Duodenal mucosa (tissue), 2 donors: ENCODE measurements at regions not wholly inside any gene's neighbourhood (a gene's known extent, or its start where the extent isn't known, plus 50 kb on each side); places are given as distances from the start of the nearest gene placed in this dataset.

Source experiments
- H3K27ac ChIP-seq: one replicate; pipeline ENCODE4 v1.7.0; 2013; ENCODE audit warnings: low read depth, low read length
- H3K27me3 ChIP-seq, 2 donors: one replicate each; pipeline ENCODE4 v1.7.0; 2013; ENCODE audit warnings: low read length in 2 of 2, control low read depth in 1 of 2; ENCODE audit not compliant: insufficient read depth in 2 of 2, control insufficient read depth in 1 of 2
- H3K36me3 ChIP-seq, 2 donors: one replicate each; pipeline ENCODE4 v1.7.0; 2013; ENCODE audit warnings: low read length in 2 of 2, control low read depth in 1 of 2; ENCODE audit not compliant: insufficient read depth in 2 of 2, control insufficient read depth in 1 of 2
- H3K4me1 ChIP-seq, 2 donors: one replicate each; pipeline ENCODE4 v1.7.0; 2013; ENCODE audit warnings: low read length in 2 of 2, control low read depth in 1 of 2; ENCODE audit not compliant: insufficient read depth in 2 of 2, control insufficient read depth in 1 of 2
- H3K4me3 ChIP-seq, 2 donors: one replicate each; pipeline ENCODE4 v1.7.0; 2013; ENCODE audit warnings: low read length in 2 of 2, low read depth in 1 of 2
- H3K9ac ChIP-seq, 2 donors: one replicate each; pipeline ENCODE4 v1.7.0; 2013; ENCODE audit warnings: low read length in 2 of 2, low read depth in 1 of 2
- H3K9me3 ChIP-seq, 2 donors: one replicate each; pipeline ENCODE4 v1.7.0; 2013; ENCODE audit warnings: low read length in 2 of 2, control low read depth in 1 of 2; ENCODE audit not compliant: control insufficient read depth in 1 of 2

DNA sequence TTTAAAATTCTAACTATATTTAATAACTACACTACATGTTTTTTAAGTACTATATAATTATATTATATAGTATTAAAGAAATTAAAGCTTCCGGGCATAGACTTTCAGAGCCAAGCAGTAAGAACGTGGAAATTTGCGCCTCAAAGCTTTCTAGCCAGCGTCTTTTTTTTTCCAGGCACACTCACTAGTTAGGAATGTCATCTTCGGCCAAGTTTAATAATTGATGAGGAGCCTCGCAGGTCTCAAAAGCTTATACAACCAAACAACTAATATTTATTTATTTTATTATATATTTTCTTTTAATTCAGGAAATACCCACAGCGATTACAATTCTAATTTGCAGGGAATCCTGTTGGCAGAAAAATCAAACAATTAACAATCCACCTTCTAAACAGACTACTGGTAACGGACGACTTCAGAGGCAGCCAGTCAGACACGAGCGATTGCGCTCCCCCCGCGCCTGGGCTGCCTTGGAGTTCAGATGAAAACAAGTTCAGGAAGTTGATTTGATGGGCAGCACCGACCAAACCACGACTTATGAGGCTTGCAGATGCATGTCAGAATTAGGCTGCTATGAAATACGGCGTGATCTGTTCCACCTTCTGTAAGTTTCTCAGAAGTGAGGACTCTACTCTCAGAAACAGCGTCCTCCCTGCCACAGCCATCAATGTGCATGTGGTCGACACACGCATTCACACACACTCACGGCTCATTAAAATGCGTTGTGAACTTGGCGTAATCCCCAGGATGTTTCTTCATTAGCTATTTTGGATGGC lies 431.8 kb upstream of the MGMT start:
- no peaks in the 10 kb centered on the region for H3K9me3 ChIP-seq
- H3K27ac ChIP-seq, result no peak overlapping the region
- no peak overlapping the region for H3K9ac ChIP-seq
- H3K27me3 ChIP-seq, result peaks cover 27 to 32% of the 10 kb centered on the region in 2 donors
- H3K36me3 ChIP-seq, result no peaks in the 10 kb centered on the region
- no peaks in the 10 kb centered on the region for H3K4me1 ChIP-seq
- no peak overlapping the region for H3K4me3 ChIP-seq

DNA sequence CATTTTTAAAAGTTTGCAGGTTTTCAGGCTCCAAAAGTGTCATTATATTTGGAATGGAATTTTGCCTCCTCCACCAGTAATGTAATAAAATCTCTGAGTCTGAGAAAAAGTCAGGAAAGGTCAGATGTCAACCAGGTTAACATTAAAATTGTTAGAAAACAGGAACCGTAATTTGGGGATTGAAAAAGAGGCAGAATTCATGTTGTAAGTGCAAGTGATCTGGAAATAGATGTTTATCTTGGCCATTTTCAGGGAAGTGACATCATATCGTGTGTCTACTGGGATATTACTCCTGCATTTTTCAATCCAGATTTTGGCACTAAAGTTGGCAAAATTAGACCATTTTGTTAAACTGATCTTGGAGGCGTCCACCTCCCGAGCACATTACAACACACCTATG lies 428.5 kb upstream of the MGMT start:
- Histone ChIP-seq H3K9ac (no peak overlapping the region), H3K9me3 (no peaks in the 10 kb centered on the region), H3K4me3 (no peak overlapping the region)

DNA sequence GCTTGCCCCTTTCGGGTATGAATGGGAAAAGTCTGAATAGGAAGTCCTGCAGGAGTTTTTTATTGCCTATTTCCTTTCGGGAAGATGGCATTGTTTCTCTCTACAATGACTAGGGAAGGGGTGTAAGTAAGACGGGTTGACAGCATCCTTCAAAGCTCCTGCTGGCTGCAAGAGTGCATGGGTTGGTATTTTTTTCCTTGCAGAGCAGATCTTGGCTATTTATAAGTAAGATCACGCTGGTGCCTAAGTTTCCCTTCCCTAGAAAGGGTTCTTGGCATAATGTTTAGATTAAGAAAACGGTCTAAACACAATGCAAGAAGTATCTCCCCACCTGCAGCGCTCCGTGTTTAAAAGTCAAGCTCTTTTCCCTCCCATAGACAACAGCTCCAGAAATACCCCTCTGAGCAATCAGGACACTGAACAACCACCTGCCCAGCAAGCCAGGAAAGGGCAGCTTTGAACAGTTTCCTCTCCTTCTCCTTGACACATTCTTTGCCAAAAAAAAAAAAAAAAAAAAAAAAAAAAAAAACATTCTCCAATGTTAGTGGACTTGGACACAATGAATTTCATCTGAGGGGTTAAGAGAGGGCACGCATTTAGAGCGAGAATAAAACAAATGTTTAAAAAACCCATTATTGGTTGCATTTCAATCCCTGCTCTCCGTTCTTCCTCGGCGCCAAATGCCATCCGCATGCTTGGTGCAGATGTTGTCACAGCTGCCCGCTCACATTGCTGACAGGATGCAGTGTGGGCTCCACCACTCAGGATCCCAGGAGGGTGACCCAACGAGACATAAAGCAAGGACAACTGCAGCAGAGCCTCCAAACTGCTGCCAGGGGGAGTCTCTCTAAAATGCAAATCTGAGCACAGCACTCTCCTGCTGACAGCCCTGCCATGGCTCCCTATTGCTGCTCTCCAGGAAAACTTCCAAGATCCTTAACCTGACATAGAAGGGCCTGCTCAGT lies 427.4 kb upstream of the MGMT start:
- no peaks in the 10 kb centered on the region for H3K36me3 ChIP-seq
- no peaks in the 10 kb centered on the region for H3K4me1 ChIP-seq

More for the DNA sequence above, 428.5 kb upstream of the MGMT start:
- Histone ChIP-seq H3K27ac (no peak overlapping the region), H3K27me3 (peaks cover 13 to 23% of the 10 kb centered on the region in 2 donors), H3K36me3 (no peaks in the 10 kb centered on the region), H3K4me1 (no peaks in the 10 kb centered on the region)

DNA sequence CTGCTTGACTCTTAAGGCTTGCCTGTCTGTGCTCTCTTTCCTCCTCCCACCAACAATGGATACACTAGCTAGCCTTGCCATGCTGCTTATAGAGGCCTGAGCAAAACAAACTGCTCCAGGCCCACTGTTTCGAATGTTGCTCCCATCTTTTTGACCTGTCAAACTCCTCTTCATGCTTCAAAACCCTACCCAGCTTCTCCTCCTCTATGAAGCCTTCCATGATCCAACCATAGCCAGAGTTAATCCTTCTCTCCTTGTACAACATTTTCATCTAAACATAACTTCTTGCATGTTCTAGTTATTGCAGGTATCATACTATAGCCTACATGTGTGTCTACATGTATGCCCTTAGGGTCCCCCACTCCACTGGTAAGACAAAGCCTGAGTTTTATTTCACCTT lies 426.7 kb upstream of the MGMT start:
- no peaks in the 10 kb centered on the region for H3K4me1 ChIP-seq
- H3K4me3 ChIP-seq, result no peak overlapping the region
- H3K36me3 ChIP-seq, result no peaks in the 10 kb centered on the region
- no peak overlapping the region for H3K27ac ChIP-seq
- peaks cover 6 to 13% of the 10 kb centered on the region in 2 donors for H3K27me3 ChIP-seq
- no peaks in the 10 kb centered on the region for H3K9me3 ChIP-seq
- no peak overlapping the region for H3K9ac ChIP-seq

More for the DNA sequence above, 427.4 kb upstream of the MGMT start:
- Histone ChIP-seq H3K9ac (no peak overlapping the region), H3K9me3 (no peaks in the 10 kb centered on the region), H3K27me3 (peaks cover 6 to 14% of the 10 kb centered on the region in 2 donors), H3K4me3 (no peak overlapping the region), H3K27ac (no peak overlapping the region)

DNA sequence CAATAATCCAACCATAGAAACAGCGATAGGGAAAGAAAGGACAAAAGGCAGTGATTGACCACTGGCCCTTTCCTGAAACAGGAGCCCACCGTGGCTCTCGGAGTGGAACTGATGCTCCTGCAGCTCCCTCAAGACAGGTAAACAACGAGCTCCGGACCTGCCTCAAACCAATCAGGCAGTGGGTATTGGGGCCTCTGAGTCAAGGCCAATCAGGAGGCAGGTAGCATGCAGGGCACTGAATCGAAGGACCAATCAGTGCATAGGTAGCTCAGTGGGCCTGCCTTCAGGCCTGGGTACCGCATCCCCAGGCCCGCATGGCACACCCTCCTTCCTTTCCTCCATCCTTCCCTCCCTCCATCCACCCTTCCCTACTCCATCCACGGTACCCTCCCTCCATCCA lies 425.1 kb upstream of the MGMT start:
- Histone ChIP-seq H3K27me3 (peaks cover 3 to 6% of the 10 kb centered on the region in 2 donors), H3K36me3 (no peaks in the 10 kb centered on the region)

DNA sequence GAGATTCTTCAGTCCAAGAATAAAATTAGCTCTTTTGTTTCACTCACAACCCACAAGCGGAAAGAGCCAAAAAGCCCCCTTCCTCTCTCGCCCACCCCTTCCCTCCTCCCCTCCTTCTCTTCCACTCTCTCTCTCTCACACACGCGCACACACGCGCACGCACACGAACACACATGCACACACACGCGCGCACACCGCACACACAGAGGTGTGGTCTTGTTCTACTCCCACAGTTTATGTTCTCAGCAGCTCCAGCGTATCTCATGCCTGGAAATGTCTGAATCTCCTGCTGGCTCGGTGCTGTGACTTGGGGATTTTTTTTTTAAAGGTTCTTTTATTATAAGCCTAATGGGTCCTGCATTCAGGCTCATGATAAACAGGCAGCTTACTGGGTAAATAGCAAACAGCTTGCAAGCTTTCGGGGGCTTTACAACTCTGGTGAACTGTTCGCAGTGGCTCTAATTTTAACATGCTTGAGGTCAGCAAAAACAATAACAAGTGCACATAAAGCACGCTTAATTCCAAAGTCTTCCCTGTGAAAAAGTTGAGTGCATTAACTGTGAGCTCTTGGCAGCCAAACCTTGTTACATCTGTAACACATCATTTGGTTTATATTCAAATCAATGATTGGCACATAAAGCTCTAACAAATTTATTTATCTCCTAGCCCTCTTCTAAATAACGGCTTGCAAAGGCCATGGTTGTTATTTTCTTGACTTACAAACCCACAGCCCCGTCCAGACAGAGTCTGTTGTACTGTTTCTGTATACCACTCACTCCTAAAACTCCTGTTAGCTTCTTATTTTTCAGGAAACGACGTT lies 424.1 kb upstream of the MGMT start:
- H3K4me3 ChIP-seq, result no peak overlapping the region
- no peaks in the 10 kb centered on the region for H3K36me3 ChIP-seq
- H3K9ac ChIP-seq, result no peak overlapping the region
- H3K4me1 ChIP-seq, result no peaks in the 10 kb centered on the region
- no peaks in the 10 kb centered on the region for H3K9me3 ChIP-seq
- H3K27ac ChIP-seq, result no peak overlapping the region
- H3K27me3 ChIP-seq, result peaks cover 0 to 3% of the 10 kb centered on the region in 2 donors

More for the DNA sequence above, 425.1 kb upstream of the MGMT start:
- no peaks in the 10 kb centered on the region for H3K4me1 ChIP-seq
- no peaks in the 10 kb centered on the region for H3K9me3 ChIP-seq
- no peak overlapping the region for H3K4me3 ChIP-seq
- H3K9ac ChIP-seq, result no peak overlapping the region
- H3K27ac ChIP-seq, result no peak overlapping the region

DNA sequence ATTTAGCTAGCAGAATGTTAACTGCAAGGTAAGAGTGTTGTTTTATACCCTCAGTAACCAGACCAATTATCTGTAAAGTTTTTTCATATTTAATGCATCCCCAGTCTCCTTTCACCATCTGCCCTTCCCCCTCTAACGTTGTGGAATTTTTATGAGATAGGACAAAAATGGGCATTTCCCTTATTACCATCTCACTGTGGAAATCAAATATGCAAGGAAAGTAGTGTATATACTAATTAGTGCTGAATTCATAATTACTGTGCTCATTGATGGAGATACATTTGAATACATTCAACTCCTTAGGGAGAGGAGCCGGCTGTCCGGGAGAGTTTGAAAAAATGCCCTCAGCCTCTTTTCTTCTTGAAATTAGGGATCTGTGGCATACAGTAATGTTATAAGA lies 423.4 kb upstream of the MGMT start:
- H3K9ac ChIP-seq, result no peak overlapping the region
- H3K9me3 ChIP-seq, result no peaks in the 10 kb centered on the region
- H3K4me1 ChIP-seq, result no peaks in the 10 kb centered on the region
- H3K36me3 ChIP-seq, result no peaks in the 10 kb centered on the region
- H3K27me3 ChIP-seq, result no peaks in the 10 kb centered on the region
- H3K27ac ChIP-seq, result no peak overlapping the region
- no peak overlapping the region for H3K4me3 ChIP-seq

DNA sequence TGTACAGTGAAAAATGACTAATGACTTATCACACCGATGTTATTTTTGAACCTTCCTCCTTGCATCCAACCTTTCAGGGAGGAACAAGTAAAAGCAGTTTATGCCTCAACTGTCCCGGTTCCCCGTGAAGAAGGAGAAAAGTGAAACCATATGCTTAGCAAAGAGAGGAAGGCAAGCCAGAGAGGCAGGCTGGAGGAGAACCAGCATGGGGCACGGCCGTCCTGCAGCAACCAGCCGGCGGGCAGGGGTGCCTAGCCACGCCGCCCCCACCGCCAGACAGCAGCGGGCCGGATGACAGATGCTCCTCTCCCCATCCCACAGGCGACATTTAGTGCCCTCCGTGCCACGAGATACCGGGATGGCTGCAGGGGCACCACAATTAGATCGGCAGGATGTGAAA lies 421.4 kb upstream of the MGMT start:
- H3K9me3 ChIP-seq, result no peaks in the 10 kb centered on the region

DNA sequence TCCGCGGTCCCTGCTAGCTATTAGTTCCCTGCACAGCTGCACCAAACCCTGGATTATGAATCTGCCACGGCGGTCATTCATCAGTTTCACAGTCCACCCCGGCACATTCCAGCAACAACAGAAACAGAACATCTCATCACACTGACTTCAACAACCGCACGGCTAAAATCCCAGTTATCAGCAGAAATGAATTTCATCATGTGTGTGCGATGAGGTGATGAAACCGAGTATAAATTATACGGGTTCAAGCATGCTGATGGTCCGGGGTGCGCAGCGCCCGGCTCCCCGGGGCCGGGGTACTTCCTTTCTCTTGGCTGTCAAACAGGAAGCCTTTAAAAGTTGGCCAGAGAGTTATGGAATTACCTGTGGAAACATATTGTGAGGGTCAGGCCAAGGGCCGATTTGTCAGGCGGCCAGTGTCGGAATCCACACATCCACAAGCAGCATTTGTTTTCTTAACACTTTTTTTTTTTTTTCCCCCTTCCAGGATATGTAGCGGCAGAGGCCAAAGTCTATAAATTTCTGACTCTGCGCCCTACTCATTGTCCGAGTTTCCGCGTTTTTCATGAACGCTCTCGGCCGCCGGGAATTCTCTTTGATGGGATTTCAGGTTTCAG lies 420.9 kb upstream of the MGMT start:
- Histone ChIP-seq H3K9me3 (no peaks in the 10 kb centered on the region), H3K4me3 (no peak overlapping the region), H3K36me3 (no peaks in the 10 kb centered on the region), H3K27me3 (no peaks in the 10 kb centered on the region), H3K27ac (no peak overlapping the region), H3K4me1 (no peaks in the 10 kb centered on the region), H3K9ac (no peak overlapping the region)

More for the DNA sequence above, 421.4 kb upstream of the MGMT start:
- Histone ChIP-seq H3K27ac (no peak overlapping the region), H3K4me3 (no peak overlapping the region), H3K36me3 (no peaks in the 10 kb centered on the region), H3K27me3 (no peaks in the 10 kb centered on the region), H3K9ac (no peak overlapping the region), H3K4me1 (no peaks in the 10 kb centered on the region)
